NCI-H2196 treated with DMSO at 0.1 percent for 48 hours (cell line): ENCODE measurements at regions not wholly inside any gene's neighbourhood (a gene's known extent, or its start where the extent isn't known, plus 50 kb on each side); places are given as distances from the start of the nearest gene placed in this dataset.
A peak's percentile ranks its signal among the peaks of the same experiment; 100 is the strongest.

Source experiments
- DNase-seq: peaks from one replicate; lab custom pipeline; 2025; ENCODE audit not compliant: unreplicated experiment; lab: John Stamatoyannopoulos, UW

DNA sequence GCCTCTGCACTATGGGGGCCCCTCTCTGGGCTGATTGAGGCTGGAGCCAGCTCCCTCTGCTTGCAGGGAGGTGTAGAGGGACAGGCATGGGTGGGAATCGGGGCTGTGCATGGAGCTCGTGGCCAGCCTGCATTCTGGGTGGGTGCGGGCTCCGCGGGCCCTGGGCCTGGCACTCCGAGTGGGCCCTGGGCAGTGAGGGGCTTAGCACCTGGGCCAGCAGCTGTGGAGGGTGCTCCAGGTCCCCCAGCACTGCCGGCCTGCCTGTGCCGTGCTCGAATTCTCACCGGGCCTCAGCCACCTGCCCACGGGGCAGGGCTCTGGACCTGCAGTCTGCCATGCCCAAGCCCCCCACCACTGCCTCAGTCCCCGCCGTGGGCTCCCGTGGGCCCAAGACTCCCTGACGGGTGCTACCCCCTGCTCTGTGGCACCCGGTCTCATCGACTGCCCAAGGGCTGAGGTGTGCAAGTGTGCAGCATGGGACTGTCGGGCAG is 681.2 kb downstream of the PDHA2 start:
- DNase-seq: no peak

DNA sequence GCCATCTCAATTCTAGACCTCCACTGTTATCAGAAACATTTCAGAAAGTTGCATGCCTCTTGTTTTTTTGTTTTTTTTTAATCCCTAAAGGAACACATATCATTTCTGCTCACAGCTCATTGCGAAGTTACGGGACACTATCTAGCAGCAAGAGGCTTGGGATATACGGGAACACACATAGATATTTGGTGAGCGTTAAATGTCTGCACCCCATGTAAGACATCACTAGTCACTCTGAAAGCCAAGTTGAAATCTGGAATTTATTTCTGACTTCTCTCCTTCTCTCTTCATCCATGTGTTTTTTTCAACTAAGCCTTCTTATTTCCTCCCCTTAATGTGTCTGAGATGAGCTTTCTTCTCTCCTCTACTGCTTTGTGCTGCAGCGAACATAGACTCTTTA is 683.7 kb downstream of the PDHA2 start:
- no peak for DNase-seq

GRCh38 chr4:96524311-96524875 is 684.5 kb downstream of the PDHA2 start:
- DNase-seq: no peak

DNA sequence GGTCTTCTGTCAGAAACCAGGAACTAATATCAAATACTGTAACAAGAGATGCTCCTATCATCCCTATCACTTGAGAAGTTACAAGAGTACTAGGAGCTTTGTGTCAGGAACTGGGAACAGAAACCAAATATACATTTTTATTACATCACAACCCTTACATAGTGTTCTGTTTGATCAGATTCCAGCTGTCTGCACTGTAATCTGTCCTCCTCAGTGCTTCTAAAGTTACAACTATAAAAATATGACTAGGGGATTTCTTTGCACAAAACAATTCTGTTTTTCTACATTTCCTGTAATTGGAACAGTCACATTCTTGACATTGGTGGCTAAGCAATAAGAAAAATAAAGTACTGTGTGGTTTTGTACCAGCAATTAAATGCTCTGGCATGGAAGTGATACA is 686.0 kb downstream of the PDHA2 start:
- DNase-seq: no peak

GRCh38 chr4:96526625-96527024 is 686.7 kb downstream of the PDHA2 start:
- DNase-seq: no peak

GRCh38 chr4:96531836-96532235 is 691.9 kb downstream of the PDHA2 start:
- DNase-seq: no peak

DNA sequence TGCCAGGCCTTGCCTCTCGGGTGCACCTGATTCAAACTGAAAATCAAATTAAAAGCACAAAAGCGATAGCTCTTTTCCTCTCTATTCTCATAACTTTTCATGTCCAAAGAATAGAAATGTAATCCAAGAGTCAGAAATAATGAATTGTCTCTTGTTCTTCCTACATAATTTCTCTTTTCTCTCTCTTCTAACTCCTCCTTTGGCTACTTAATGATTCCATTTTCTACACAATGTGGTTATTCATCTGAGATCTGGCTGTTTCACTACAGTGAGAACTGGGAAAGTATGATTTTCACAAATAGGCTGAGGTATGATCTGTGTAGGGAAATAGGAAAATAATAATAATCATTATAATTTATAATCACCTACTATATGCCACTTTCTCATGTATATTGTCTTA is 703.5 kb downstream of the PDHA2 start:
- DNase-seq: no peak

DNA sequence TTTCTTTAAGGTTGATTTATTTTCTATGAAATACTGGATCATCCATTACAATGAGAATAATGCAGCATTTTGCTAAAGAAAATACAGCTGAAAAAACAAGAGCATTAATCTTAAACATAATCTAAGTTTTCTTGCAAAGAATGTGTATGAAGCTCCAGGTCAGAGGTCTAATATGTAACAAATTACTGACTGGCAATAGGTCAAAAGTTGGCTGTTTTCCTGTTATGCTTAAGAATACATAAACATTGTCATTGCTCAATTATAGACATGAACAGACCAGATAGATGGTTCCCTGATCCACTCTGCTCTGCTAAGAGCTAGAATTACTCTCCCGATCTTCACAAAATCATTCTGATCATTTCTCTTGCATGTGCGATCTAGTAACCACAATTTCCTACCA is 718.6 kb downstream of the PDHA2 start:
- DNase-seq: no peak

- no peak for DNase-seq
These were observed 726.9 kb downstream of the PDHA2 start for GRCh38 chr4:96566755-96567154.

DNA sequence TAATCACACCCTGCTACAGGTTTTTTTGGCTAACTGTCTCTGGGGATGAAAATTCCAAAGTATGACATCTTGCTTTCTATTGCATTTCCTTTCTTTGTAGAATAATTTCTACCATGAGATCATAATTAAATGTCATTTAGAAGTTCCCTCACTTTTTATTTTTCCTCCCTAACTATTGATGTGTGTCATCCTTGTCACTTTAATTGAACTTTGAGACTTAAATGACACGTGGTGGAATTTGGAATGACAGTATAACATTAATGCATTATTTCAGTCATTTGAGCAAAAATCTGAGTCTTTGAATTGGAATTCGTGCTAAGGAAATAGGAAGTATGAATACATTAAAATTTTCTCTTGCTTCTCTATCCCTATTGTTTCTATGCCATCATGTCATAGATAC is 745.4 kb downstream of the PDHA2 start:
- DNase-seq: no peak

DNA sequence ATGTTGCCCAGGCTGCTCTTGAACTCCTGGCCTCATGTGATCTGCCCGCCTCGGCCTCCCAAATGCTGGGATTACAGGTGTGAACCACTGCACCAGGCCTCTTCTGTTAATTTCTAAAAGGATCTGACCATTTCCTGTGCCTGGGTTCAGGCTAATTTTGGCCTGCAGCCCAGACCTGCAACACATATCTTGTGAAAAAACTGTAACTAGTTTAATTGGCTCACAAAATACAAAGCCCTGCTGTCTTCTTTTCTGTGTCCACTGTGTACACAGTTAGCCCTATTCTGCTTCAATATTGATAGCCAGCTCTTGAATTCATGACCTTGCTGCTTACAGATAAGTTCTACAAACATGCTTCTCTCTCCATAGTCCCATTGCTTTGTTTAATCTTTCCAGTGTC is 753.5 kb downstream of the PDHA2 start:
- DNase-seq: peak; percentile 43

- DNase-seq: no peak
These were observed 758.6 kb downstream of the PDHA2 start for GRCh38 chr4:96598465-96598864.

DNA sequence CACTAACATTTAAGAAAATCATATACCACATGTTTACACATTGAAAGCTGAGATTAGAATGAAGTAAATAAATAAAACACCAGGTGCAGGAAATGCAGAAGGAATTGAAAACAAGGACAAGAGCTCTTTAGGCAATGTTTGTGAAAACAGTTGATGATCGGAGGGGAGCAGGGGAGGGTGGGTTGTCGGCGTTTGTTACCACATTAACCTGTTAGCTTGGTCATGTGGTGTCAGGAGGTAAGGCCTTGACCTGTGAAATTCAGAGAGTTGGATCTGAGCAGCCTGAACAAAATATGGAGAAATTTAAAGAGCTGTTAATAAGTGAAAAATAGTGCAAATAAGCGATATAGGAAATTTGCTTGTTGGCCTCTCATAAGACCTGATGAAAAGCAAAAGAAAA is 759.9 kb downstream of the PDHA2 start:
- no peak for DNase-seq

DNA sequence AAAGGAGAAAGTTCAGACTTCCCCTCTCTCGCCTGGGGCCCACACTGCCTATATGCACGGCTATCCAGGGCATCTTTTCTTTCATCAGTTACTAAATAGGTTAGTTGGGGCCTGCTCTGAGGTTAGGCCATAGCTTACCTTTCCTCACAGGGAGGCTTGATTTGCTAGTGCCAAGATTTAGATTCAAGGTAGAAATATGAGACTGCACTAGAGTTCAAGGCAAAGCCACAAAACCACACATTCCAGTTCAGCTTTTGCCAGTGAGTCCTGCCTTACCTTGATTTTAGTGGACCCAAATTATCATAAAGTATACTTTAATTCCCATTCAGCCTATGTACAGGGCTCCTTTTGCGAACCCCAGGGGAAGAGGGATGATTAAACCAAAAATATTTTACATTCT is 762.8 kb downstream of the PDHA2 start:
- DNase-seq: no peak

DNA sequence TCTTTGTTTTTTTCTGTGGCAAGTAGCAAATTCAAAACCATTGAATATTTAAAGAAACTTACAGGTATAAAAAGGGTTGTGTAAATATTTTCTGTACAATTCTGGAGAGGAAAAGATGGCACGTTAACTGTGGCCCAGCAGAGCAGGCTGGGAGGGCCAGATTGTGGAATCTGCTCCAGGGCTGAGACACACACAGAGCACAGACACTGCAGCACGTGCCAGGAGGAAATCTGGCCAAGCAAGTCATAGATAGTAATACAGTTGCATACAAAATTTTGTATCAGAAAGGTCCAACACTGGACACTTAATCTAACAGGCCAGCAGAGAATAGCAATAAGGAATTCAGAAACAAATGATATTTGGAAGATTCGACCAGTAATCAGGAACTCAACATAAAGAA is 763.7 kb downstream of the PDHA2 start:
- no peak for DNase-seq

- no peak for DNase-seq
These were observed 766.6 kb downstream of the PDHA2 start for GRCh38 chr4:96606451-96606850.

GRCh38 chr4:96626023-96626422 is 786.1 kb downstream of the PDHA2 start:
- no peak for DNase-seq

GRCh38 chr4:96630839-96631238 is 790.9 kb downstream of the PDHA2 start:
- no peak for DNase-seq

DNA sequence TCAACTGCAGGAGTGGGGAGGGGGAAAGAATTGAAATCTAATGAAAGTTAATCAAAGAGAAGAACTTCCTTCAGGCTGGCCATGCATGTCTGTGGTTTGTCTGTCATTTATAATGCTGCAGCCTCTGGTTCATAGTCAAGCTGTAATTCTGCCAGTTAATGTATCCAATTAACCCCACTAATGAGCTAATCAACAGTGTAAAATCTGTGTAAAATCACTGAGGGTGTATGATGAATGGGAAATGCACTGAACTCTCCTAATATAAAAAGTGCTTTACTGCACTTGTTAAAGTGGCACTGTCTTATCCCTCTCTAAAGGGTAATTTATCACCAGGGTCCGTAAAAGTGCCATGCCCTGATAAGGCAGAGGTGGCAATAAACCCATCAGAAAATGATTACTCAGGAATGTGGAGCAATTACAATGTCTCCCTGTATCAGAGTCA is 798.1 kb downstream of the PDHA2 start:
- no peak for DNase-seq

DNA sequence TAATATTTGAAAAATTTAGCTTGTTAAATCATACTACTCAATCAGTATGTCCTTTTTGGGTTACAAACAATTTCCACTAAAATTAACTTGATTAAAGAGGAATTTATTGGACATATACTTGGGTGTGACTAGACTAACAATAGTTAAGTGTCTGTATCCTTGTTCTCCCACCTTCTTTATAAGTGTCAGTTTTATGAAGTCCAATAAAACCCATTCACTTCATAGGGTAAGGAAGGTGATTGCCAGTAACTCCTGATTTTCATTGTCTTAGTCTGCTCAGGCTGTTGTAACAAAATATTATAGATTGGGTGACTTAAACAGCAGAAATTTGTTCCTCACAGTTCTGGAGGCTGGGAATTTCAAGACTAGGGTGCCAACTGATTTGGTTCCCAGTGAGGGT is 800.0 kb downstream of the PDHA2 start:
- no peak for DNase-seq

- no peak for DNase-seq
These were observed 802.6 kb downstream of the PDHA2 start for GRCh38 chr4:96642490-96642889.

- DNase-seq: no peak
These were observed 806.3 kb downstream of the PDHA2 start for GRCh38 chr4:96646146-96646545.

- DNase-seq: no peak
These were observed 809.6 kb downstream of the PDHA2 start for GRCh38 chr4:96649536-96649935.

DNA sequence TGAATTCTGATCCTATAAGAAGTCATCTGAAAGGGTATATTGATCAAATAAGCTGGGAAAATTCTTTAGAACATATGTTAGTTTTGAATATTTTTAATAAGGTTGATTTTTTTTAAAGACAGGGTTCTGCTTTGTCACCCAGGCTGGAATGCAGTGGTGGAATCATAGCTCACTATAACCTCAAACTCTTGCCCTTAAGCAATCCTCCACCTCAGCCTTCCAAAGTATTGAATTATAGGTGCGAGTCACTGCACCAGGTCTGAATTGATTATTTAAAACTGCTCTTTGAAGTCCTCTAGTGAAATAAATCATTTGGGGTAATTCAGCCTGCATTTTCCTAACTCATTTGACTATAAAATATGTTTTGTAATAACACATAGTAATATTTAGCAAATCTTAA is 812.3 kb downstream of the PDHA2 start:
- DNase-seq: no peak
